RPMI8226 (cell line): ENCODE measurements at regions not wholly inside any gene's neighbourhood (a gene's known extent, or its start where the extent isn't known, plus 50 kb on each side); places are given as distances from the start of the nearest gene placed in this dataset.
"Not testable (repeated sequence)": the region's sequence is repeated elsewhere in the genome, so short reads cannot be mapped to it uniquely, and the experiment has no call there.

Experiments used
- DNase-seq: peaks from one replicate; pipeline ENCODE4 v3.0.0-alpha.2; 2015

DNA sequence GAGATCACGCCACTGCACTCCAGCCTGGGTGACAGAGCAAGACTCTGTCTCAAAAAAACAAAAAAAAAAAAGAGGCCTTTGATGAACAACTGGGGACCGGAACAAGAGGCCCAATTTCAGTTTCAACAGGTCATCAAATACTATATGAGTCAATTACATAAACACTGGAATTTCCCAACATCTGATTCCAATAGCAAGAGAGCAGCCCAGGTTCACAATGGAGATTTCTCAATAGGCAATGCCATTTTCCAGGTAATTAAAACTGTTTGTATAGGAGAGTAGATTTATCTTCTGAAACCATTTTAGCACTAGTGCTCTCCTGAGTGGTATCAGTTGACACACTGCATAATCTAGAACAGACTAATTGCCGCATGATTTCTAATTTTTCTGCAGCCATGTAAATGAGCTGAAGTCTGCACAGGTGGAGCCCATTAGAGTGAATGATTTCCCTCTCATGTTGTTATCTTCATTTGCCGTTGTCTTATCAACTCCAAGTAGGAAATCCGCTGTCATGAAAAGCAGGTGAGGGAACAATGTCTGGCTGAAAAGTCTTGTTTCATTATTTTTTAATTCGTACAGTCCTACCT lies 264.1 kb upstream of the MEIS1 start:
- DNase-seq: no peak

DNA sequence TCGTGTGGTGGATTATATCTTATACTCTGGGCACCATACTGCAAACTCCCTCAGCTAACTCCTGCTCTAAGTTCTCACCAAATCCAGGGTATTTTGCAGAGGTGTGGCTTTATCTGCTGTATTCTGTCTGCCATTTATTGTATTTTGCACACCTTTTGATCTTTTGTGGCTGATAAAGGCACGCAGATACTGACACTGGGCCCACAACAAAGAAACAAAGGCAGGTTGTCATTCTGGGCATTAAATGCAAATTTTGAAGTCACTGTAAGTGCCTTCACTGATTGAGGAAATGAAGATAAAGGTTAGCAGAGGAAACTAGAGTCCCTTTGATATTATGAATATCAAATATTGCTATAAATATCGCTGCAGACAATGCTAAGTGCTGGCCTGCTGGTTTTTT lies 265.8 kb upstream of the MEIS1 start:
- no peak for DNase-seq

DNA sequence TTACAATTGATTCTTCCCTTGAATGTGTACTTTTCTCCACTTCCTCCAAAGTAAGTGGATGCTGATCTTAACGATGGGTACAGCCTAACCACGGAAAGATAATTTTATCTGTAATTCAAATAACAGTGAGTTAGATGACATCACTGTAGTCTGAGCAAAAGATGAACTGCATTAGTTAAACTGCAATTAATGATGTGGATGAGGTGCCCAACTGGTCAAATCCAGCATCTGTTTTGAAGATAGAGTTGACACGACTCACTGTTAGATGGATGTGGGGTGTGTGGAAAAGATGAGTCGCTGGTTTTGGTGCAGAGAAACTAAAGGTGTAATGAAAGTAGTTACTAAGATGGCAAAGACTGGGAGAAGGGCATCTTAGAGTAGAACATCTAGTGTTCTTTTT lies 270.5 kb upstream of the MEIS1 start:
- no peak for DNase-seq

DNA sequence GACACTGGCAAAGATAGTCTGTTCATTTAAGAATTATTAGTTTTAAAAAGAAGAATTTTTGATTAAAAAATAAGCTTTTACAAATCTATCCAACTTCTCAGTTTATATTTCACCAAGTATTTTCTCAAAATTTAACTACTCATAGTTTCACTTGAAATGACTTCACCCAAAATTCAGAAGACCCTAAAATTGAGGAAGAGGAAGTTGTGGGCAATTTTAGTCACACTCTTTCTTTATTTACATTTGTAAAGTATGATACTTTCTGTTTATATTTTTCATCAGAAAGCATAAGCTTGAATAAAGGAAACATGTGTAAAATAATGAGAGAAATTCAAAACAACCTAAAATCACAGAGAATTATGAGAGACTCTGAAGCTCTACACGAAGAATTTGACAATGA lies 278.8 kb upstream of the MEIS1 start:
- DNase-seq: no peak

DNA sequence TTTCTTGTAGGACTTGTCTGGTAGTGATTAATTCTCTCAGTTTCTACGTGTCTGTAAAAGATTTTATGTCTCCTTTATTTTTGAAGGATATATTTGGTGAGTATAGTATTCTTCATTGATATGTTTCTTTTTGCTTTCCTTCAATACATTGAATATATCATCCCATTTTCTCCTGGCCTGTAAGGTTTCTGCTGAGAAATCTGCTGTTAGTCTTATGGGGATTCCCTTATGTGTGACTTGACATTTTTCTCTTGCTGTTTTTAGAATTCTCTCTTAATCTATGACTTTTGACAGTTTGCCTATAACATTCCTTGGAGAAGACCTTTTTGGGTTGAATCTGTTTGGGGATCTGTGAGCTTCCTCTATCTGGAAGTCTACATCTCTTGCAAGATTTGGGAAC lies 281.0 kb upstream of the MEIS1 start:
- no peak for DNase-seq

DNA sequence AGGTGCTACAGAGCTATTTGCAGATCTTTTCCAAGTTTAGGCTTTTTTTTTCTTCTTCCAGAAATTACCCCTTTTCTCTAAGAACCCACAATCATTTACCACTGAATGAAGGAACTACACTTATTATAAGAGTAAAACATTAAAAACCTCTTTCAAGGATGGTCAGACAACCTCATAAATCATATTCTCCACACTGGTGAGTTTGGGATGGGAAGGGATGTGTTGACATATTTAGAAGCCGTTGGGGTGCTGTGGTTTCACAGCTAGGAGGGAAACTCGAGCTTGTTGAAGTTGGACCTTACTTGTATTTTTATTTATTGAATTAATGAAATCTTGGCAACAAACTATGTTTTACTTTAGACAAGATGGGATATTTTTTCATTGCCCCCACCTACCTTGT lies 289.4 kb upstream of the MEIS1 start:
- DNase-seq: no peak

DNA sequence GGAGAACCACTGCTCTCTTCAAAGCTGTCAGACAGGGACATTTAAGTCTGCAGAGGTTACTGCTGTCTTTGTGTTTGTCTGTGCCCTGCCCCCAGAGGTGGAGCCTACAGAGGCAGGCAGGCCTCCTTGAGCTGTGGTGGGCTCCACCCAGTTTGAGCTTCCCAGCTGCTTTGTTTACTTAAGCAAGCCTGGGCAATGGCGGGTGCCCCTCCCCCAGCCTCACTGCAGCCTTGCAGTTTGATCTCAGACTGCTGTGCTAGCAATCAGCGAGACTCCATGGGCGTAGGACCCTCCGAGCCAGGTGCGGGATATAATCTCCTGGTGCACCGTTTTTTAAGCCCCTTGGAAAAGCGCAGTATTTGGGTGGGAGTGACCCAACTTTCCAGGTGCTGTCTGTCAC lies 290.6 kb upstream of the MEIS1 start:
- not testable (repeated sequence) for DNase-seq

DNA sequence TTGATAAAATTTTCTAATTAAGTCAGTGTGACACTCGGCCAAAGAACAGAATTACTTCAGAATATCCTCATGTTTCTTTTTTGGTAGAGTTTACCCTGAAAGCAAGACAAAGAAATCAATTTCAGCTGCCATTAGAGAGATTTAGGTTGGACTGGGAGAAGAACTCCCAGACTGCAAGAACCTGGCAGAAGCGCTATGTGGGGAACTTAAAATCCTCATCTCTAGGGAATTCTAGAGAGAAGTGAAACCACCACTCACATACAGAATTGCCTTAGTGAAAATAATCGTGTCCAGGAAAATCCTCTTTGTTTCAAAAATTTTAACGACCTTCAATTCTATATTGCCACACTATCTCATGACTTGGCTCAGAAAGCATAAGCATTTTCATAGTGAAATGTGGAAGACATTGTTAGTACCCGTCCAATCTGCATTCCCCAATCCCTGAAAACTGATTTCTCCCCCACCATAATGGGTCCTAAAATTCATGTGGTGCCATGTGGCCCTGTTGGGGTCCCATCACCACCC lies 297.3 kb upstream of the MEIS1 start:
- DNase-seq: no peak

DNA sequence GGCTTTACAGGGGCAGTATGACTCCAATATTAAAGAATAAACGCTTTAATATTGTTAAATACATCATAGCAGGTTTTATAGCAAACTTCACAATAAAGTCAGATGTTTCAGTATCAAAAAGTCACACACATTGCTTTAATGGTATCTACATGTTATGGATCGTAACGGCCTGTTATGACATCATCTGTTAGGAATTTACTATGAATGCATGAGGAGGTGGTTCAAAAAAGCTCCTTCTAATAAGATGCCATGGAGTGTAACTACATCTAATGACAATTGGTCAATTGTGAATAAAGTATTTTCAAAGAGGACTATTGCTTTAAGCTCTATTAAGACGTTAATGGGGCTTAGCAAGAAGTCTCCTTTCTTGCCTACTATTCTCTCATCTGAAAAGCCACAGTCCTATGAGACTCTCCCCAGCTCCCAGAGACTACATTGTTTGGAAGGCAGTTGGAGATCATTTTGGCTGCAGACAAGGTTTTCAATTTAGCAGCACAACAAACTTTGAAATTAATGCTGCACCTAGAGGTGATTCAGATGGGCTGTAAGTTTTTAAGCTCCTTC lies 300.7 kb upstream of the MEIS1 start:
- DNase-seq: no peak

DNA sequence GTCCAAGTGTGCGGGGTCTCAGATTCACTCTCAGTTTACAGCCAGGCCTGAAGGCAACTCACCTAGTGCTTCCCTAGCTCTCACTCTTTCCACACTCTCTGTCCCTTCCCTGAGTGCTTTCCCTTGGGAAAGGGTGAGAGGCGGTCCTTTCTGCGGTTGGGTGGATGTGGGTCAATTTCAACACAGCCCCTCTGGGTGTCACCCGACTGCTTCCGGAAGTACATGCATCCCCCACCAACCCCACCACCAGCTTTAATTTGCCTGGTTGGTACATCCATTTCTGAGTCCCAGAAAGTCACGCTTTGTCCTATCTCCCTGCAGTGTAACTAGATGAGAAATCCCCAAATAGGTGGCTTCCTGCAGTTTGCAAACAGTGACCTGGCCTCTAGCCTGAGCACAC lies 307.3 kb upstream of the MEIS1 start:
- no peak for DNase-seq

DNA sequence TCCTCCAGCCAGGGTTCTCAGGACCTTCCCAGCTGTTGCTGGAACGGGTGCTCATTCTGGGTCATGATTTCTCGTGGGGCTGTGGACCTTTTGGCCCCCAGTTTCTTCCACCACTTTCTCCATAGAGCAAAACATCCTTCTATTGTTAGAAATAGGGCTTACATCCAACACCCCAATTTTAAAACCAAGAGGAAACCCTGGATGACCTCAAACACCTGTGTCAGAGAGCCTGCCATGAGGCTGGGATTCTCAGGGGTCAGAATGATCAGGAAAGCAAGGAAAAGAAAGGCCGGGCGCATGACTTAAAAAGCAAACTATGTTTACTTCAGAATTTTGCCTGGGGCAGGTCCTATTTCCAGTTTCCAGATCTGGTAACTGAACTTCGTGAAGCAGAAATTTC lies 307.9 kb upstream of the MEIS1 start:
- DNase-seq: no peak

DNA sequence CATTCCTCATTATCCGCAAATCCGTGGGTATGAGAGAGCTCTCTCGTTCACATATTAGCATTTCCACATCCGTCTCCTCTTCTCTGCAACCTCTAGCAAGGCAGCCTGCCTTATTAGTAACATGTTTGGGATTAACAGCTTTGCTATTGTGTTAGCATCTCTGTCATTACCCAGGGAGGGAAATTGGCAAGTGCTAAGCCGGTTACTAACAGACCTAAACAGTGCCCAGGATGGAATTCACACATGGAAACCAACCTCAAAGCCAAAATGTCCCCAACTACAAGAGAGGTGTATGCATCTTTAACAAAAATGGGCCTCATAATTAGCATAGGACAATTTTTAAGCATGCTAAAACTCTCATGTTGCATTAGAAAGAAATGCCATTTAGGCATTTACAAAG lies 309.0 kb upstream of the MEIS1 start:
- DNase-seq: no peak

DNA sequence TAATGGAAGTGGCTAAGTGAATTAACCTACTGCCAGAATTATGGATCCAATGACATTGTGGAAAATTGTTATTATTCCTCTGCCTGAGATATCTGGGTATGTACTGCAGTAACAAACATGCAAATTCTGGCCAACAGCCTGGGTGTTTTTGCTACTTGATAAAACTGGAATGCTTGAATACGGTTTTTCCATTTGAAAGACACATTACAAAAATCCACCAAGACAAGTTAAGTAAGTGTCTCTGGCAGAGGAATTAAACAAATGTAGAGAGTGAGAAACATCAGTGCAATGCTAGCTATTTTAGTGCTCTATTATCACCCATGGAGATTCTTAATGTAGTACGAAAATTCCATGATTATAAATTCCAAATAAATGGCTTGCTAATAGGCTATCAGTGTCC lies 312.4 kb upstream of the MEIS1 start:
- DNase-seq: no peak

DNA sequence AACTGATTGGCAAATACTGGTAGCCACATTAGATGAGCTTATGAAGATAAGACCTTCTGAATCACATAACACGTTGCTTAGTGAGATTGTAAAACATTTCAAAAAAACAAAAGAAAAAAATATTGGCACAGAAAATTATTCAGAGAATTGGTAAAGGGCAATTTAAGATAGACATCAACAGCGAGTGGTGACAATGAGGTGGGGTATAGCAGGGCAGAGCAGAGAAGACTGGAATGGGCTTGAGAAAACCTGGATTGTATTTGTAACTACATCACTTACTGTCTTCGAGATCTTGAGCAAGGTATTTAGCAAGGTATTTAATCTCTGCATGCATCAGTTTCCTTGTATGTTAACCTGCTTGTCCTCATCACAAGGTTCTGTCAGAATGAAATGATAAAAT lies 313.0 kb upstream of the MEIS1 start:
- no peak for DNase-seq

DNA sequence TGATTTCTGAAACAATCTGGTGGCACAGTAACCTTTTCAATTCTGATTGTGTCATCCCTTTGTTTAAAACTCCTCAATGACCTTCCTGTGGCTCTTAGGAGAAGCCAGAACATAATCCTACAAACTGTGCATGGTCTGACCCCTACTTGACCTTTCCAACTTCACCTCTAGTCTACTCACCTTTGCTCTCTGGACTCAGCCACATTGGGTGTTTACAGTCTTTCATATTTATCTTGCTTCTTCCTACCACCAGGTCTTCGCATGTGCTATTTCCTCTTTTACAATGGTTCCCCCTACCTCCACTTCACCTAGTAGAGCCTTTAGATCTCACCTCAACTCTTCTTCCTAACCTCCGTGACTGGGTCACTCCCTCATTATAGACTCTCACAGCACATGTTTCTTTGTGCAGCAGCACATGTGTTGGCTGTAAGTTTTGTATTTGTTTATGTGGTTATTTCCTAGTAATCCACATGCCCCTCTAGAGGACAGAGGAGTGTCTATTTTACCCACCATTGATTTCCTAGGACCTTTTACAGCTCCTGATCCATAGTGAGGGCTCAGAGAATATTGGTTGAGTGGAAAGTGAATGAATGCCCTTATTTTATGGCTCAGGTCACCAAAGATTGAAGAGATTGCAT lies 320.8 kb upstream of the MEIS1 start:
- DNase-seq: no peak

DNA sequence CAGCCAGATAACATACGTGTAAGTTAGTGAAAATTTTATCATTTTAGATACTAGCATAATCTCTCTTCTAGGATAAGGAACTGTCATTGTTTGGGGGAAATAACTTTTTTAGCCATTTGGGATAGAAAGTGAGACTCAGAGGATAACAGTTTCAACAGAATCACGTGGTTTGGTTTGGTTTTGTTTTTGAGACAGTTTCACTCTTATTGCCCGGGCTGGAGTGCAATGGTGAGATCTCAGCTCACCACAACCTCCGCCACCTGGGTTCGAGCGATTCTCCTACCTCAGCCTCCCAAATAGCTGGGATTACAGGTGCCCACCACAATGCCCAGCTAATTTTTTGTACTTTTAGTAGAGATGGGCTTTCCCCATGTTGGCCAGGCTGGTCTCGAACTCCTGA lies 323.2 kb upstream of the MEIS1 start:
- peak; percentile 7 for DNase-seq

DNA sequence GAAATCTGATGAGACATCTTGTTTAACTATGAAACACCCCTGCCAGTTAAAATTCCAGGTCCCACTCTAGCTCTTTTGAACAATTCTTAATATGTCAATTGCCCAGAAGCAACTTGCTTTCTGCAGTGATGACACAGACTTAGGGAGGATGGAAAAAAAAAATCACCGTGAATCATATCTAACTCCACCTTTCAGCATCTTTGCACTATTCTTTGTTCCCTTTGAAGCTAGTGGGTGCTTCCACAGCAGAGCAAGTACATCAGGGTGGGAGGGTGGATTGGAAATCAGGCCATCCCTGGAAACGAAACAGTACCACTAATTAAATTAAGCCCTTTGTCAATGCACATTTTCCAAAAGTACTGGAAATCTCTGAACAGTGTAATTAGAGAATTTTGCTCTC lies 324.3 kb upstream of the MEIS1 start:
- DNase-seq: no peak

DNA sequence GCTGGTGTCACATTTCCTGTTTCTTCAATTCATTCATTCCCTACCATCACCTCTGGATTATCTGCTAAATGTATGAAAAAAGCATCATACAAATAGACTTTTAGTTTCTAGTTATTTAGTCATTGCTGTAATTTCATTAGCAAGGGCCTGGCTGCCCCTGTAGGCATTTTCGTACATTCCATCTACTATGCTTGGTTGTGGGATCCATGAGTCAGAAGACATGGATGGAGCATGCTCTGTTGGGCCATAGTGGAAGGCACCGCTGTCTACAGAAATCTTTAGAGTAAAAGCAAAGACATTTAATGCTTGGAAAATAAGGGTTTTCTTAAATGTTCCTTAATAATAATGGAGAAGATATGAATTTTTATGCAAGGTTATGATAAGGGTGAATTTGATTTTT lies 324.8 kb upstream of the MEIS1 start:
- no peak for DNase-seq

DNA sequence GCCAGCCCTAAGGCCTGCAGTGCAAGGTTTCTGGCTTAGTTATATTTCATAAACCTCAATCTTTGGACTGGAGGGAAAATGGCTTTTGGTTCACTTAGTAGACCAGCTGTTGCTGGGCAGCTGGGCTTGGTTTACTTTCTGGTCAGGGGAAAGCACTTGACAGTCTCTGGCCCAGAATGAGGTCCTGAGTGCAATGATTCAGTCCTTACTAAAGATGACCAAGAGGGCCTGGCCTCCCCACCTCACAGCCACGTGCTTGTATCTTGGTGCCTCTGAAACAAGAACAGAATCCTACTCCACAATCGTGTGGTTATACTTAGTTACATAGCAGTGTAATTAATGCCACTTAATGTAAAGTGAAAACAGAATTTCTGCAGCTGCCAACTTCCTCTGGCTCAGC lies 325.5 kb upstream of the MEIS1 start:
- DNase-seq: no peak

DNA sequence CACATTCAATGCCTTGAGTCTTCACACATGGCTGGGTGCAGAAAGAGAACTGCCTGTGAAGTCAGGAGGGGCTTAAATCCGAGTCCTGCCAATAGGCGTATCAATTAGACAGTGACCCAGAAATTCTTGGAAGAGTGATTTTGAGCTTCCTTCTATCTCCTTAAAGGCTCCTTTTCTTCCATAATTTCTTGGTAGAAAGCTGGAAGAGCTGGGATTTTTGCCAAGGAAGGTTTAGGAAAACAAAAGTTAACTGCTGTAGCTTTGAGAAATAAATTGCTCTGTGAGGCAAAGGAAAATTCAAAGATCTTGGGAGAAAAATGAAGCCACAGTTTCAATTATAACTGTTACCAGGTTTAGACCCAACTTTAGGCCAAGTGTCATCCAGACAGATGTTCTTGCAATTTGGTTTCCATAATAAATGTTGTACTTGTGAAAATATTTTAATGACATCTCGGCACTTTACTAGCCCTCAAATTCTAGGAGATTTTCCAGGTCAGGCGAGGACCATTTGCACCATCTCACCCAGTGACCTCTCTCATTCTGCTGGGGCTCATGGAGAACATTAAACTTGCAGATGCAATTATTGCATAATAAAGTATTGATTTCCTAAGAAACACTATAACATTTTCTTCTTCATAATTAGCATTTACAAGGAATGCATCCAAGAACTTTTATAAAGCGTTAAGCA lies 329.7 kb upstream of the MEIS1 start:
- no peak for DNase-seq

DNA sequence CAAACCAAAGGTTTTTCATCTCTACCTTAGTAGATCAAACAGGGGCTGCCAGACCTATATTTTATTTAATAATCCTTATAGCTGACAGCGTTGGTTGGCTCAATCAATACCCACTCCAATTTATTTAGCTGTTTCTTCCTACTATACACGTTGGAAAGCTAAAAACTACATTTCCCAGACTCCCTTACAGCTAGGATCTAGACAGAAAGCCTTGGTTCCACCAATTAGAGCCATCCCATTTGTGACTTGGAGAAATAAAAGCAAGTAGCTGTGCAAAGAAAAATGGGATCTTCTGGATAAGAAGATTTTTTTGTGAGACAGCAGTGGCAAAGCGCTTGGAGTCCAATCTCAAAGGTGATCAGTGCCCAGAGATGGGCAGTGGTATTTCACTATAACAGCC lies 331.3 kb upstream of the MEIS1 start:
- DNase-seq: no peak

DNA sequence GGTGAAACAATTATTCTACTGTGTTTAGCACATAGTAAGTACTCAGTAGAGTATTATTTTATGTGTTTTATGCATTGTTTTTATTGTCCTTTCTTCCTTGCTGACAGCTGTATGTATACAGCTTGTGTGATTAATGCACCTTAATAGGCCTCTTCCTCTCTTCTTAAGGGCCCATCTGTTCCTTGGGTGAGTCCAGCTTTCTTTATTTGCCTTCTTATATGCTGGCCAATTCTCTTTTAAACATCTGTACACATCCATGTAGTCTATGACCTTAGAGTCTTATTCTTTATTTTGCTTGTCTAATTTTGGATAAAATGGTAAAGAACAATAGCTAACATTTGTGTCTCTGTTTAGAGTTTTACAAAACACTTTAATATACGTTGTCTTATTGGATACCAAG lies 333.7 kb upstream of the MEIS1 start:
- DNase-seq: no peak

DNA sequence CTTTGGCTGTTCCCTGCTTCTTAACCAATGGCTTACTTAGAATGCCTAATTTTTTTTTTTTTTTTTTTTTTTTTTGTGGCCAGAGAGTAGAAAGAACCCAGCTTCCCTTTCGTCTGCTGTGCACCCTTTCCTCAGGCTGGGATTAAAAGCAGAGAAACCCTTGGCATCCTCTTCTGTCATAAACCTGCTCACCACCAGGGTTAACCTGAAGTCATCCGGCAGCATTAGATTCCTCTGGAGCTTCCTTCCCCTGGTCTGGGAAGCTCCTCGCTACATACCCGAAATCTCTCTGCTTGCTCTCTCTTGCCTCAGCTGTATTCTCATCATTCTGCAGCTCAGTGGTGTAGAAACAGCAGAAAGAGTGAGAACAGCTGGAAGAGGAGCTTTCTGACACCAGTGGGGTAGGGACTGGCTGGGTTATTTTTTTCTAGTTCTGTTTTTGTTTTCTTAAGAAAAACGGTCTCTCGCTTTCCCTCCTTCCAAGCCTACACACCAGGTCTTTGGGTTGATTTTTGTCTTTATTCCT lies 339.0 kb upstream of the MEIS1 start:
- no peak for DNase-seq

DNA sequence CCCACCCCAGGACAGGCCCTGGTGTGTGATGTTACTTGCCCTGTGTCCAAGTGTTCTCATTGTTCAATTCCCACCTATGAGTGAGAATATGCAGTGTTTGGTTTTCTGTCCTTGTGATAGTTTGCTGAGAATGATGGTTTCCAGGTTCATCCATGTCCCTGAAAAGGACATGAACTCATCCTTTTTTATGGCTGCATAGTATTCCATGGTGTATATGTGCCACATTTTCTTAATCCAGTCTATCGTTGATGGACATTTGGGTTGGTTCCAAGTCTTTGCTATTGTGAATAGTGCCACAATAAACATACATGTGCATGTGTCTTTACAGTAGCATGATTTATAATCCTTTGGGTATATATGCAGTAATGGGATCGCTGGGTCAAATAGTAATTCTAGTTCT lies 340.2 kb upstream of the MEIS1 start:
- DNase-seq: not testable (repeated sequence)
